Mammary epithelial cell (primary cell): ENCODE measurements at regions not wholly inside any gene's neighbourhood (a gene's known extent, or its start where the extent isn't known, plus 50 kb on each side); places are given as distances from the start of the nearest gene placed in this dataset.

Source experiments
- CTCF ChIP-seq, 2 donors: IDR thresholded peaks in 1 of 2; conservative IDR thresholded peaks in 1 of 2; 2 replicates each; pipeline ENCODE4 v1.5.1; 2011 to 2012; ENCODE audit warnings: inconsistent platforms in 2 of 2, low read length in 2 of 2, mild to moderate bottlenecking in 2 of 2, control low read depth in 1 of 2, low read depth in 1 of 2; ENCODE audit not compliant: insufficient read depth in 1 of 2; ENCODE audit errors: extremely low read depth in 1 of 2
- EZH2 ChIP-seq: IDR thresholded peaks from 2 replicates; pipeline ENCODE4 v1.6.1; 2012; ENCODE audit warnings: low read length, inconsistent platforms, borderline replicate concordance

- TF ChIP-seq CTCF (conservative IDR thresholded peaks at IDR 0.05 in 1 of 2, IDR thresholded peaks at IDR 0.05 in 1 of 2; ENCODE audit: extremely low read depth in 1 of 2, insufficient read depth in 1 of 2, low read depth in 1 of 2, low read length in 2 of 2) (no peak), EZH2 (no peak)
Observed at GRCh38 chr14:43898687-43899086, 608.4 kb downstream of the FSCB start.
